Stimulated activated CD8-positive, alpha-beta memory T cell treated with anti-CD3 and anti-CD28 coated beads, Interleukin-4, amount 100 ng/mL, for 48 hours (primary cell): ENCODE measurements at regions not wholly inside any gene's neighbourhood (a gene's known extent, or its start where the extent isn't known, plus 50 kb on each side); places are given as distances from the start of the nearest gene placed in this dataset.
"Not testable (repeated sequence)": the region's sequence is repeated elsewhere in the genome, so short reads cannot be mapped to it uniquely, and the experiment has no call there.

ENCODE experiments used
- DNase-seq: peaks from one replicate; pipeline ENCODE4 v3.0.0-alpha.2; 2020

- no peak for DNase-seq
These were observed 601.1 kb downstream of the KCTD16 start for GRCh38 chr5:144771802-144772201.

GRCh38 chr5:144742361-144742760 is 571.7 kb downstream of the KCTD16 start:
- no peak for DNase-seq

DNA sequence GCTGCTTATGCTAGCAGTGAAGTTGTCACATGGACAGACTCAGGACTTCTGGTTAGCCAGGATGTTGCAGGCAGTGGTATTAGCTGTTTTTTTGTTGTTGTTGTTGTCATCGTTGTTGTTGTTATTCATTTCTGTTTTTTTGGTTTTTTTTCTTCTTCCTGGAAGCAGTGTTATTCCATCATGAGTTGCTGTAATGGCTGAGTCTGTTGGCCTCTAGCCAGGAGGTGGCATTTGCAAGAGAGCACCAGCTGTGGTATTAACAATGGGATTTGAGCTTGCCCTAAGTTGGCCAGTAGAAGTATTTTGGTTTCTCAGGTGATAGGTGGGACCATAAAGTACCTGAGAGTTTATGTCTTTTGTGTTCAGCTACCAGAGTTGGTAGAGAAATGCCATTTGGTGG is 561.1 kb downstream of the KCTD16 start:
- DNase-seq, result no peak

DNA sequence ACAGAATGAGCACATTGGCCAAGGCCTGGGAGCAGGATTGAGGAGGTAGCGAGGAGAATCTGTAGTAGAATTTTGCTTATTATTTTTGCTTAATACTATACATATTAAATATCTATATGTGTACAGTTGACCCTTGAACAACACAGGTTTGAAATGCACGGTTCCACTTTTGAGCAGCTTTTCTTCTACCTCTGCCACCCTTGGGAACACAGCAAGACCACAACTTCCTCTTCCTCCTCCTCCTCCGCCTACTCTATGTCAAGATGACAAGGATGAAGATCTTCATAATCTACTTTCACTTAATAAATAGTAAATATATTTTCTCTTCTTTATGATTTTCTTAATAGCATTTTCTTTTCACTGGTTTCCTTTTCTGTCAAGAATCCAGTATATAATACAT is 541.4 kb downstream of the KCTD16 start:
- DNase-seq, result no peak

- DNase-seq, result no peak
These were observed 540.5 kb downstream of the KCTD16 start for GRCh38 chr5:144711172-144711571.

DNA sequence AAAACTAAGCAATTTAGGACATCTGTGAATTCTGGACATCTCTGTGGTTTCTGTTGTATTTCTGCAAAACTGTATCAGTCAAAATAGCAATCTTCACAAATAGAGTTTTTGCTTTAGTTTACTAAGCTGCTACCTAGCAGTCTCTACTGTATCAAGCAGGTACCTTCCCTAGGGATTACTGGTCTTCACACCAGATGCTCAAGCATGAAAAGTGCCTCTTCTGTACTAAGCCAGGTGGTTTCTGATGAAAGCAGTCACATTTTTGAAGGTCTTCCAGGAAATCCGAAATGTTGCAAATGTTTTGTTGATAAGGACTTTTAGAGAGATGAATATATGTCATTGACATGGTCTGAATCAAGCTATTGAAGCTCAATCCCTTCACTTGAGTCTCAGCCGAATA is 540.0 kb downstream of the KCTD16 start:
- no peak for DNase-seq

DNA sequence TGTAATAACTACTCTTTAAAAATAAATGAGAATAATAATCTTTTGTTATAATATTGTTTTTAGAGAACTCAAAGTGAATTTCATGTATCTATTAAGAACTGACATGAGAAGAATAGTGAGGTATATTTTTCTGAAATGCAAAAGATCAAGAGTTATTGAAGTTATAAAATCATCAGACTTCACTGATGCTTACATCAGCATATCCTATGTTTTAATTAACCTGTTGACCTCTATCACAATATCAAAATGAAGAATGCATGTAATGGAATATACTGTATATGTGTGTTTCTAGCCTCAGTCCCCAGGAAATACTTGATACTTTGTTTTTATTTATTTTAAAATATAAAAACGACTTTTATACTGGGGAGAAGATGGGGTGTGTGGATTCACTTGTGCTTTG is 533.1 kb downstream of the KCTD16 start:
- no peak for DNase-seq

DNA sequence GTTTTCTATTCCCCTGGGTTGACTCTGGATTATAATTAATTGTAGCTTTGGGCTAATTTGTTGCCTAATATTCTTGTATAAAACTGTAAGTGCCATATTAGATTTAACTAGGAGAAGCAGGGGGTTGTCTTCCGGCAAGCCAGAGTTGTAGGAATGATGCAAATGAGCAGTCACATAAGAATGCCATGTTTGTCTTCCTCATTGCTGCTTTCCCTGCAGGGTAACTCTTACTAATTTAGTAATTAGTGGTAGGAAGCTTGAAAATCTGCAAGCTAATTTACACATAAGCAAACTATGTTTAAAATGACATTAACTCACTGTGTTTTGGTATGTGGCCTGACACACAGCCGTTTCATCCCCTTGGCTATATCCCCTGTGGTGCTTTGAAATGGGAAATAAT is 527.8 kb downstream of the KCTD16 start:
- DNase-seq, result no peak

DNA sequence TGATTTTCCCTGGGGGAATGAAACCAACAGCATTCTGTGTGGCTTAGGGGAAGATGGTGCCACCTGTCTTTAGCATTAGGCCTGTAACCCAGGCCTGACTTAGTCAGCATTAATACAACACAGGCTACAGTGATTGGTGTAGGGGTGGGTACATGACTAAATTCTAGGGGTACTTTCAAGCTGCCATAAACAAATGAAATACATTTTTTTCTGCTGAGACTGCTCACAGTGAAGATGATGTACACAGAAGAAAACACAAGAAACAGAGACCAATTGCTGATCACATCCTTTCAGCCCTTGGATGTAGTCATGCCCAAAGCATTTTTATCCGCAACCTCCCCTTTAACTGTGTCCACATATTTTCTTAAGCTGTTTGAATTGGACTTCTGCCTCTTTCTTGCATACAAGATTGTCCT is 527.2 kb downstream of the KCTD16 start:
- no peak for DNase-seq

DNA sequence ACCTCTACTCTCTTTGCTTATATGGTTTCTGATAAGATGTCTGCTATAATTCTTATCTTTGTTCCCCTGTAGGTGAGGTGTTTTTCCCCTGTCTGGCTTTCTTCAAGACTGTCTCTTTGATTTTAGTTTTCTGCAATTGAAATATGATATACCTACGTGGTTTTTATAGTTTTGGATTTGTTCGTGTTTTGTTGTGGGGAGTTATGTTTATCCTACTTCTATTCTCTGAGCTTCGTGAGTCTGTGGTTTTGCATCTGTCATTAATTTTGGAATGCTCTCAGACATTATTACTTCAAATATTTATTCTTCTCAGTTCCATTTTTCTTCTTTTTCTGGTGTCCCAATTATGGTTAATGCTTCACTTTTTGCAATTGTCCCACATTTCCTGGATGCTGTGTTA is 521.3 kb downstream of the KCTD16 start:
- no peak for DNase-seq

DNA sequence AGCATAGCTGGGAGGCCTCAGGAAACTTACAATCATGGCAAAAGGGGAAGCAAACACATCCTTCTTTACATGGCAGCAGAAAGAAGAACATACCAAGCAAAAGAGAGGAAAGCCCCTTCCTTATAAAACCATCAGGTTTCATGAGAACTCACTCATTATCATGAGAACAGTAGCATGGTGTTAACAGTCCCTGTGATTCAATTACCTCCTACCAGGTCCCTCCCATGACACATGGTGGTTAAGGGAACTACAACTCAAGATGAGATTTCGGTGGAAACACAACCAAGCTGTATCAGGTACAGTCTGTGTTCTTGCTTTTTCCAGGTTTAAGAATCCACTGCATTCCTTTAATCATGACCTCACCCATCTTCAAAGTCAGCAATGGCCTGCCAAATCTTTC is 514.2 kb downstream of the KCTD16 start:
- DNase-seq, result no peak

GRCh38 chr5:144680711-144681110 is 510.0 kb downstream of the KCTD16 start:
- DNase-seq, result no peak

DNA sequence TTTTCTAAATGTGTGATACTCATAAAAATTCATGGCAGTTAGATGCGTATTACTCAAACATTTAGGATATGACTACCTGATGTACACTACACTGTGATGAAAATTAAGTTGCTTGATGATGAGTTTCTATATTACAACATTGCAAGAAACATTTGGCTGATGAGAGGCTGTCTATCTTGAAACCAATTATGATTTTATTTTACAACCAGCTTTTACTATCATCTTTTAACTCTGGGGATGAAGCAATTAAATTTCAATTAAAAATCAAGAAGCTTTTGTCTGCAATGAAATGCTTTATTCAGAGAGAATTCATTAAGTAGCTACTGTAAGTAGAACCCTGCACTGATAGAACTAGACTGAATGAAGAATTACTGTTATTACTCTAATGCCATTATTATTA is 500.4 kb downstream of the KCTD16 start:
- DNase-seq, result no peak

GRCh38 chr5:144659634-144660227 is 489.1 kb downstream of the KCTD16 start:
- DNase-seq, result no peak

DNA sequence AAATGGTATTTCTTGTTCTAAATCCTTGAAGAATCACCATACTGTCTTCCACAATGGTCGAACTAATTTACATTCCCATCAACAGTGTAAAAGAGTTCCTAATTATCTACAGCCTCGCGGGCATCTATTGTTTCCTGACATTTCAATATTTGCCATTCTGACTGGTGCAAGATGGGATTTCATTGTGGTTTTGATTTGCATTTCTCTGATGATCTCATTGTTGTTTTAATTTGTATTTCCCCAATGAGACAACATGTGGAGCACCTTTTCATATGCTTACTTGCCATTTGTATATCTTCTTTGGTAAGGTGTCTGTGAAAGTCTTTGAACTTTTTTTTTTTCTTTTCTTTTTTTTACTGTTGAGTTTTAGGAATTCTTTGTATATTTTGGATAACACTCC is 473.6 kb downstream of the KCTD16 start:
- no peak for DNase-seq

DNA sequence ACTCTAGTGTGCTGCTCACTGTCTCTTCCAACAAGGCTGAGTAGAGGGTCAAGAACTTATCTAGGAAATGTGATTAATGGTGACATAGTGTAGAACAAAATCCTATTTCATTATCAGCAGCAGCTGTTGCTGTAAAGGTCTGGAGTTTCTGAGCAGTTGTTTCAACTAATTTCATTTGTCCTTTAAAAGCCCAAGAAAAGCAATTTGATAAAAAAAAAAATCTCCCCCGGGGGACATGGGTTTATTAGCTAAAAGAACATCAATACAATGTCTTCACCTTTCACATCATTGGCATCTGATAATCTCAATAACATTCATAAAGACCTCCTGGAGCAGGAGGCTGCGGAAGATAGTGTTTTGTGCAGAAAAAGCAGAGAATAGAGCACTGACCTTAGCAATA is 468.1 kb downstream of the KCTD16 start:
- no peak for DNase-seq

GRCh38 chr5:144634138-144634537 is 463.5 kb downstream of the KCTD16 start:
- DNase-seq, result no peak

- DNase-seq, result no peak
These were observed 427.9 kb downstream of the KCTD16 start for GRCh38 chr5:144598451-144599068.

GRCh38 chr5:144596517-144596916 is 425.8 kb downstream of the KCTD16 start:
- no peak for DNase-seq

DNA sequence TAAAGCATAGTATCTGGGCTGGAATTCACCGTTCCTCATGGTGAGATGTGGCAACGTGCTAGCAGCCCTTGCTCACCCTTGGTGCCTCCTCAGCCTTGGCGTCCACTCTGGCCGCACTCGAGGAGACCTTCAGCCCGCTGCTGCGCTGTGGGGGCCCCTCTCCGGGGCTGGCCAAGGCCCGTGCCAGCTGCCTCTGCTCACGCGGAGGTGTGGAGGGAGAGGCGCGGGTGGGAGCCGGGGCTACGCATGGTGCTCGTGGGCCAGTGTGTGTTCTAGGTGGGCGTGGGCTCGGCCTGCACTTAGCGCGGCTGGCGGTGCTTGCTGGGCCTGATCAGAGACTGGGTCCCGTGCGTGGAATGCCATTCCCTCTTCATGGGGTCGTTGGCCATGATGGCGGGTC is 424.2 kb downstream of the KCTD16 start:
- no peak for DNase-seq

- not testable (repeated sequence) for DNase-seq
These were observed 423.6 kb downstream of the KCTD16 start for GRCh38 chr5:144594234-144594633.

DNA sequence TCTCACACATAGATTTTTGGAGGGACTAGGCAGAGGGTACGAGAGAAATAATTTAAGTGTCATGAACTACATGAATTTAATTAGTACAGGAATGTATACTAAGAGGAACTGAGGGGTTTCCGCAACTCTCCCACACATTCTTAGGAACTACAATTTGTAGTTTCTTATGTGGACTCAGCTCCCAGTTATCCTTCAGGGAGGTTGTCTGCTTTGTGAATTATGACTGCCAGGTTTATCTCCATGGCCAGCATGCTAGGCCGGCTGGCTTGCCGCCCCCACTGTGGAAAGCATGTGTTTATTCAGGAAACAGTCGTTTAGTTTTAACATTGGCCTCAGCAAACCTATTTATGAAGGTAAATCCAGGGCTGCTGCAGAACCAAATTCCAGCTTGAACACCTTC is 415.0 kb downstream of the KCTD16 start:
- DNase-seq, result no peak

DNA sequence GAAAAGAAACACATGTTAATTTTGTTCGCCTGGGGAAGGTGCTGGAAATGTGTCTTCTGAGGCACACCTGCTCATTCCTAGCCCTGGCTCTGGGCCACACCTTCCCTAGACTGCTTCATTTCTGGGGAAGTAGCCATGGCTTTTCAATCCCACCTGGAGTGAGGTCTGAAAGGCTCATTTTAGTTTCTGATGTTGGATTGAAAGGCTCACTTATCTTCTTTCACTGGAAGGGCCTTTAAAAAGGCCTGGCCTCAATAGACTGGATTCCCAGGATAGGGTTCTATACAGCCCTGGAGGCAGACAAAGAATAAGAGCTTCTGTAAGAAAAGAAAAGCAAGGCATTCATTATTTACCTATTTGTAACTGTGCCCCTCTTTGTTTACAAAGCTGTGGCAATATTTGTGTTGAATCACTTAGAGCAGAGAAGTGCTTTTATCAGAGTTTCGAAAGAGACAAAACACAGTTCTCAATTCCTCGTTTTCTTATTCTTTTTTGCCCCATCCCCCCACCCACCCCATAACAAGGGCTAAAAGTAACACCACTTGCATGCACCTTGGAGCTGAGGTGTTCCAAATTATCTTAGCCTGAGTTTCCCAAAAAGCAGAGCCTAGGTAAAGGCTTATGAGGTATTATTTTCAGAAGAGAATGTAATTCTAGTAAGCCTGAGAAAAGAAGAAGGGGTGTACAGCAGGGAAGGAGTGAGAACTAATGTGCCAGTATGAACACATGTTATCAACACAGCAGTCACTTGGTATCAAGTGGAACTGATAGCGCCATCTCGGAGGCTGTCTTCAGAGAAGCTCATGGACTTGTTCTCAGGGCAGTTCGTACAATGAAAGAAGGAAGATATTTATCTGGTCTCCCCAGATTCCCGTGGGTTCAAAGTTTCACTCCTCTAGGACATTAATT is 413.1 kb downstream of the KCTD16 start:
- DNase-seq, result no peak

GRCh38 chr5:144582066-144582465 is 411.4 kb downstream of the KCTD16 start:
- DNase-seq, result no peak
